WTC11 (cell line): ENCODE measurements at regions not wholly inside any gene's neighbourhood (a gene's known extent, or its start where the extent isn't known, plus 50 kb on each side); places are given as distances from the start of the nearest gene placed in this dataset.

ENCODE experiments used
- ATAC-seq: fragments of 200-7000 bp; cut with Tn5 transposase; 2 replicates; pipeline ENCODE4 v1.10.0; 2021; ENCODE audit warnings: mild to moderate bottlenecking, moderate library complexity
- CTCF ChIA-PET: fragments of 300-600 bp; sonication (Branson Sonifier 250); formaldehyde crosslinking; loops from one replicate; lab custom pipeline; 2021; ENCODE audit warnings: antibody characterized with exemption; lab: Charles Lee
- POLR2A ChIA-PET: fragments of 350-600 bp; sonication (Branson Sonifier 250); formaldehyde crosslinking; loops from one replicate; lab custom pipeline; 2021; ENCODE audit warnings: antibody characterized with exemption; lab: Charles Lee
- DNase-seq: peaks from one replicate; pipeline ENCODE4 v3.0.0; 2021; ENCODE audit warnings: low spot score
- H3K27ac Mint-ChIP-seq: 2 replicates; pipeline ENCODE4 v1.8.0; 2021; ENCODE audit warnings: mixed read lengths
- H3K27me3 Mint-ChIP-seq: 2 replicates; pipeline ENCODE4 v1.8.0; 2021; ENCODE audit warnings: low read depth, mild to moderate bottlenecking, moderate library complexity, mixed read lengths
- H3K36me3 Mint-ChIP-seq: 2 replicates; pipeline ENCODE4 v1.8.0; 2021; ENCODE audit warnings: mixed read lengths
- H3K4me1 Mint-ChIP-seq: 2 replicates; pipeline ENCODE4 v1.8.0; 2022; ENCODE audit warnings: mixed read lengths
- H3K4me3 Mint-ChIP-seq: 2 replicates; pipeline ENCODE4 v1.8.0; 2021; ENCODE audit warnings: mild to moderate bottlenecking, moderate library complexity, mixed read lengths
- H3K9me3 Mint-ChIP-seq: 2 replicates; pipeline ENCODE4 v1.8.0; 2021; ENCODE audit warnings: mixed read lengths
- ARID4B ChIP-seq: sonication (generic); formaldehyde crosslinking; IDR thresholded peaks from 2 replicates; pipeline ENCODE4 v1.8.0; 2023; ENCODE audit warnings: missing genetic modification reagents, mild to moderate bottlenecking, borderline replicate concordance
- ATF1 ChIP-seq: sonication (generic); formaldehyde crosslinking; IDR thresholded peaks from 2 replicates; pipeline ENCODE4 v1.8.1; 2023; ENCODE audit warnings: mild to moderate bottlenecking, moderate library complexity, missing genetic modification reagents
- CDX4 ChIP-seq: fragments of 250-450 bp; sonication (Bioruptor Pico); IDR thresholded peaks from 2 replicates; pipeline ENCODE4 v1.9.0; 2021; ENCODE audit warnings: moderate library complexity, mild to moderate bottlenecking, inconsistent platforms, borderline replicate concordance
- CTCF ChIP-seq: fragments of 200-600 bp; IDR thresholded peaks from 2 replicates; pipeline ENCODE4 v1.8.0; 2022; ENCODE audit warnings: antibody characterized with exemption
- E2F1 ChIP-seq: sonication (generic); formaldehyde crosslinking; IDR thresholded peaks from 2 replicates; pipeline ENCODE4 v1.8.0; 2022; ENCODE audit warnings: mild to moderate bottlenecking, missing genetic modification reagents
- E2F4 ChIP-seq: sonication (generic); formaldehyde crosslinking; IDR thresholded peaks from 2 replicates; pipeline ENCODE4 v1.8.1; 2022; ENCODE audit warnings: low read depth, mild to moderate bottlenecking, moderate library complexity, missing genetic modification reagents, borderline replicate concordance
- HMGA2 ChIP-seq: fragments of 250-450 bp; sonication (Bioruptor Pico); IDR thresholded peaks from 2 replicates; pipeline ENCODE4 v1.4.0; 2021; ENCODE audit warnings: mild to moderate bottlenecking, moderate library complexity
- JAZF1 ChIP-seq: fragments of 250-450 bp; sonication (Bioruptor Pico); IDR thresholded peaks from 2 replicates; pipeline ENCODE4 v1.9.0; 2021; ENCODE audit warnings: moderate library complexity, mild to moderate bottlenecking, inconsistent platforms
- RELA ChIP-seq: sonication (generic); formaldehyde crosslinking; IDR thresholded peaks from 2 replicates; pipeline ENCODE4 v1.8.1; 2022; ENCODE audit warnings: missing genetic modification reagents, mild to moderate bottlenecking, borderline replicate concordance
- TEAD4 ChIP-seq: sonication (generic); formaldehyde crosslinking; IDR thresholded peaks from 2 replicates; pipeline ENCODE4 v1.8.0; 2022; ENCODE audit warnings: mild to moderate bottlenecking, missing genetic modification reagents
- USF1 ChIP-seq: sonication (generic); formaldehyde crosslinking; IDR thresholded peaks from 2 replicates; pipeline ENCODE4 v1.8.0; 2022; ENCODE audit warnings: mild to moderate bottlenecking, missing genetic modification reagents
- ZBTB21 ChIP-seq: sonication (generic); formaldehyde crosslinking; IDR thresholded peaks from 2 replicates; pipeline ENCODE4 v1.8.1; 2023; ENCODE audit warnings: mild to moderate bottlenecking, missing genetic modification reagents, borderline replicate concordance
- ZMAT4 ChIP-seq: fragments of 250-450 bp; sonication (Bioruptor Pico); IDR thresholded peaks from 2 replicates; pipeline ENCODE4 v1.9.0; 2021; ENCODE audit warnings: mild to moderate bottlenecking
- ZNF281 ChIP-seq: sonication (generic); formaldehyde crosslinking; IDR thresholded peaks from 2 replicates; pipeline ENCODE4 v1.8.0; 2023; ENCODE audit warnings: mild to moderate bottlenecking, missing genetic modification reagents
- ZNF512 ChIP-seq: sonication (generic); formaldehyde crosslinking; IDR thresholded peaks from 2 replicates; pipeline ENCODE4 v1.8.1; 2022; ENCODE audit warnings: missing genetic modification reagents, borderline replicate concordance

GRCh38 chr13:83272652-83273240, 609.5 kb downstream of the SLITRK1 start:
- TF ChIP-seq ZBTB21 (CRISPR knock-in tag) (no peak), ARID4B (CRISPR knock-in tag) (no peak), E2F1 (CRISPR knock-in tag) (no peak), RELA (no peak), ZNF281 (CRISPR knock-in tag) (no peak), JAZF1 (CRISPR knock-in tag) (no peak)

GRCh38 chr13:83272076-83272475, 610.2 kb downstream of the SLITRK1 start:
- Mint-ChIP-seq H3K4me3 (no peak overlapping the region), H3K27ac (no peak overlapping the region), H3K4me1 (peaks cover 11% of the 10 kb centered on the region), H3K9me3 (no peaks in the 10 kb centered on the region), H3K36me3 (no peaks in the 10 kb centered on the region), H3K27me3 (no peaks in the 10 kb centered on the region)
- POLR2A ChIA-PET: interaction anchor here (0.7 kb wide), 1 partner anchor 65 kb away, joined by 7 read pairs; no protein-coding TSS in a partner anchor
- CTCF ChIA-PET: no interaction called here
- ATAC-seq (no peak), DNase-seq (no peak)
- TF ChIP-seq TEAD4 (CRISPR knock-in tag) (no peak), E2F4 (CRISPR knock-in tag) (no peak), ZMAT4 (no peak), HMGA2 (CRISPR knock-in tag) (no peak), ZNF512 (CRISPR knock-in tag) (no peak), USF1 (CRISPR knock-in tag) (no peak), CDX4 (CRISPR knock-in tag) (no peak), ATF1 (CRISPR knock-in tag) (no peak), CTCF (no peak)

More at GRCh38 chr13:83272652-83273240, 609.5 kb downstream of the SLITRK1 start:
- ChIA-PET CTCF (no interaction called here), POLR2A (interaction anchor here (0.6 kb wide), 1 partner anchor 347 kb away, joined by 3 read pairs; no protein-coding TSS in a partner anchor)
- H3K9me3 Mint-ChIP-seq: no peaks in the 10 kb centered on the region
- no peaks in the 10 kb centered on the region for H3K27me3 Mint-ChIP-seq
- H3K4me1 Mint-ChIP-seq: peaks cover 16% of the 10 kb centered on the region
- no peaks in the 10 kb centered on the region for H3K36me3 Mint-ChIP-seq
- no peak overlapping the region for H3K27ac Mint-ChIP-seq
- DNase-seq (no peak), ATAC-seq (no peak)
- H3K4me3 Mint-ChIP-seq: no peak overlapping the region
